PC-3 (cell line): ENCODE measurements at regions not wholly inside any gene's neighbourhood (a gene's known extent, or its start where the extent isn't known, plus 50 kb on each side); places are given as distances from the start of the nearest gene placed in this dataset.

Experiments
- ATAC-seq: fragments of 200-7000 bp; cut with Tn5 transposase; 2 replicates; pipeline ENCODE4 v1.9.1; 2020; ENCODE audit warnings: mild to moderate bottlenecking, moderate library complexity
- BruUV-seq: library from RNA; stranded (reverse); fragments of 400-500 nt; replicated peaks from 2 replicates; lab custom pipeline; 2021; lab: Mats Ljungman, UMichigan
- CTCF ChIA-PET: fragments of 300-600 bp; sonication (Branson Sonifier 250); formaldehyde crosslinking; loops from one replicate; lab custom pipeline; 2022; ENCODE audit warnings: antibody characterized with exemption; lab: Charles Lee
- POLR2A ChIA-PET: fragments of 300-600 bp; sonication (Branson Sonifier 250); formaldehyde crosslinking; loops from one replicate; lab custom pipeline; 2022; ENCODE audit warnings: antibody characterized with exemption; ENCODE audit not compliant: unreplicated experiment; lab: Charles Lee
- DNase-seq: peaks from one replicate; pipeline ENCODE4 v3.0.0-alpha.2; 2015
- H2AFZ ChIP-seq: fragments of 300-600 bp; sonication (generic); 2 replicates; pipeline ENCODE4 v1.6.0; 2016; ENCODE audit warnings: antibody characterized with exemption, low read length
- H3F3A ChIP-seq: fragments of 300-600 bp; sonication (generic); one replicate; pipeline ENCODE4 v1.6.0; 2017; ENCODE audit warnings: antibody characterized with exemption, low read length, control low read depth, mild to moderate bottlenecking; ENCODE audit not compliant: unreplicated experiment
- H3K27ac ChIP-seq: fragments of 300-600 bp; sonication (generic); 2 replicates; pipeline ENCODE4 v1.5.1; 2016; ENCODE audit warnings: mild to moderate bottlenecking, low read length
- H3K27me3 ChIP-seq: fragments of 300-600 bp; sonication (generic); 2 replicates; pipeline ENCODE4 v1.6.1; 2016; ENCODE audit warnings: low read length, mixed read lengths
- H3K36me3 ChIP-seq: fragments of 300-600 bp; sonication (generic); 2 replicates; pipeline ENCODE4 v1.6.1; 2016; ENCODE audit warnings: low read depth, mixed run types, low read length, mixed read lengths
- H3K4me1 ChIP-seq: fragments of 300-600 bp; sonication (generic); 2 replicates; pipeline ENCODE4 v1.5.1; 2016; ENCODE audit warnings: low read length; ENCODE audit not compliant: insufficient read depth
- H3K4me2 ChIP-seq: fragments of 300-600 bp; sonication (generic); 2 replicates; pipeline ENCODE4 v1.6.0; 2016; ENCODE audit warnings: low read length
- H3K4me3 ChIP-seq: fragments of 300-600 bp; sonication (generic); 2 replicates; pipeline ENCODE4 v1.5.1; 2016; ENCODE audit warnings: mild to moderate bottlenecking, low read length, mixed read lengths
- H3K79me2 ChIP-seq: fragments of 300-600 bp; sonication (generic); 2 replicates; pipeline ENCODE4 v1.6.1; 2017; ENCODE audit warnings: low read length, mixed read lengths
- H3K9ac ChIP-seq: fragments of 300-600 bp; sonication (generic); 2 replicates; pipeline ENCODE4 v1.6.0; 2016; ENCODE audit warnings: mild to moderate bottlenecking, low read length
- H3K9me2 ChIP-seq: fragments of 300-600 bp; sonication (generic); replicated peaks from 2 replicates; pipeline ENCODE4 v1.6.1; 2016; ENCODE audit warnings: mixed run types, low read length, mixed read lengths
- H3K9me3 ChIP-seq: fragments of 300-600 bp; sonication (generic); 2 replicates; pipeline ENCODE4 v1.6.1; 2016; ENCODE audit warnings: low read length, mixed read lengths
- H4K20me1 ChIP-seq: fragments of 300-600 bp; sonication (generic); 2 replicates; pipeline ENCODE4 v1.6.1; 2016; ENCODE audit warnings: low read length, mixed read lengths
- EZH2 ChIP-seq: fragments of 300-600 bp; sonication (generic); IDR thresholded peaks from one replicate; pipeline ENCODE4 v1.6.1; 2017; ENCODE audit warnings: antibody characterized with exemption, mild to moderate bottlenecking, low read length; ENCODE audit not compliant: unreplicated experiment
- EZH2phosphoT487 ChIP-seq: fragments of 300-600 bp; sonication (generic); IDR thresholded peaks from 2 replicates; pipeline ENCODE4 v1.6.1; 2018; ENCODE audit warnings: mild to moderate bottlenecking, antibody characterized with exemption, low read length, borderline replicate concordance
- intact Hi-C: fragments of 100-400 bp; cut with micrococcal nuclease; formaldehyde crosslinking; loops from 2 replicates; pipeline ENCODE4 v1.9.0; 2023
- TF ChIP-seq, protein P1 (sequence below): fragments of 300-600 bp; sonication (generic); conservative IDR thresholded peaks from 2 replicates; pipeline ENCODE4 v1.5.1; 2017; ENCODE audit warnings: antibody characterized with exemption, low read depth, mild to moderate bottlenecking, low read length

- Histone ChIP-seq H4K20me1 (no peaks in the 10 kb centered on the region), H3K4me3 (no peak overlapping the region), H3K27me3 (no peaks in the 10 kb centered on the region), H3K9ac (no peak overlapping the region), H3K79me2 (no peaks in the 10 kb centered on the region), H3K27ac (no peak overlapping the region), H2AFZ (no peak overlapping the region), H3K4me2 (no peak overlapping the region), H3K4me1 (peaks cover 9% of the 10 kb centered on the region), H3F3A (no peaks in the 10 kb centered on the region), H3K36me3 (no peaks in the 10 kb centered on the region), H3K9me3 (no peaks in the 10 kb centered on the region), H3K9me2 (no peaks in the 10 kb centered on the region)
- ATAC-seq (no peak), DNase-seq (no peak)
- intact Hi-C loops: no loop called here
- POLR2A ChIA-PET: no interaction called here
- BruUV-seq: no TSS peak
- TF ChIP-seq, protein P1, sequence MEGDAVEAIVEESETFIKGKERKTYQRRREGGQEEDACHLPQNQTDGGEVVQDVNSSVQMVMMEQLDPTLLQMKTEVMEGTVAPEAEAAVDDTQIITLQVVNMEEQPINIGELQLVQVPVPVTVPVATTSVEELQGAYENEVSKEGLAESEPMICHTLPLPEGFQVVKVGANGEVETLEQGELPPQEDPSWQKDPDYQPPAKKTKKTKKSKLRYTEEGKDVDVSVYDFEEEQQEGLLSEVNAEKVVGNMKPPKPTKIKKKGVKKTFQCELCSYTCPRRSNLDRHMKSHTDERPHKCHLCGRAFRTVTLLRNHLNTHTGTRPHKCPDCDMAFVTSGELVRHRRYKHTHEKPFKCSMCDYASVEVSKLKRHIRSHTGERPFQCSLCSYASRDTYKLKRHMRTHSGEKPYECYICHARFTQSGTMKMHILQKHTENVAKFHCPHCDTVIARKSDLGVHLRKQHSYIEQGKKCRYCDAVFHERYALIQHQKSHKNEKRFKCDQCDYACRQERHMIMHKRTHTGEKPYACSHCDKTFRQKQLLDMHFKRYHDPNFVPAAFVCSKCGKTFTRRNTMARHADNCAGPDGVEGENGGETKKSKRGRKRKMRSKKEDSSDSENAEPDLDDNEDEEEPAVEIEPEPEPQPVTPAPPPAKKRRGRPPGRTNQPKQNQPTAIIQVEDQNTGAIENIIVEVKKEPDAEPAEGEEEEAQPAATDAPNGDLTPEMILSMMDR: no peak
- TF ChIP-seq EZH2phosphoT487: no peak
- TF ChIP-seq EZH2: no peak
- CTCF ChIA-PET: no interaction called here
Observed at GRCh38 chr12:90226211-90226610, 517.6 kb upstream of the ATP2B1 start.

DNA sequence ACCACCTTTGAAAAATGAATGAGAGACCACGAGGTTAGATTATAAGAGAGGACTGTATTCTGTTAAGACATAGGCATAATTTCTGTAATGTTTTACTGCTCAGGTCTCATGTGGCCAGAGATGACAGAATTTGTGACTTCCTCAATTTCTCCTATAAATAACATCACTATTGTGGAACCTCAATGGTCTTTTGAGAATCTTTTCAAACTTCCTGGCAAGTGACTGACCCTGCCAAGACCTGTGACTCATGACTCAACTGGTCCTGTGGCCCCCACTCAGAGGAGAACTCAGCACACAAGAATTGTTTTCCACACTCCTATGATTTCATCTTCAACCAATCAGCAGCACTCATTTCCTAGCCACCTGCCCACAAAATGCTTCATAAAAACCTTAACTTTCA lies 508.2 kb upstream of the ATP2B1 start:
- ChIA-PET CTCF (no interaction called here), POLR2A (no interaction called here)
- no peaks in the 10 kb centered on the region for H3K9me2 ChIP-seq
- no peak overlapping the region for H3K4me3 ChIP-seq
- H3K9ac ChIP-seq: no peak overlapping the region
- DNase-seq (peak; percentile 65), ATAC-seq (0 out of 2 replicates have a peak, but pooled peaks have one; percentile 13)
- intact Hi-C loops: no loop called here
- H3K27me3 ChIP-seq: no peaks in the 10 kb centered on the region
- no peaks in the 10 kb centered on the region for H4K20me1 ChIP-seq
- no peaks in the 10 kb centered on the region for H3K79me2 ChIP-seq
- TF ChIP-seq EZH2 (no peak), EZH2phosphoT487 (no peak)
- TF ChIP-seq, protein P1: no peak
- no peaks in the 10 kb centered on the region for H3F3A ChIP-seq
- no TSS peak for BruUV-seq
- peaks cover 8% of the 10 kb centered on the region; the same call in 1 of the 2 replicates for H3K4me1 ChIP-seq
- no peak overlapping the region for H3K27ac ChIP-seq
- no peak overlapping the region for H3K4me2 ChIP-seq
- H2AFZ ChIP-seq: no peak overlapping the region
- H3K9me3 ChIP-seq: no peaks in the 10 kb centered on the region
- no peaks in the 10 kb centered on the region for H3K36me3 ChIP-seq

GRCh38 chr12:90216020-90216552 lies 507.4 kb upstream of the ATP2B1 start:
- H3K27ac ChIP-seq: no peak overlapping the region
- no peaks in the 10 kb centered on the region for H4K20me1 ChIP-seq
- H3K79me2 ChIP-seq: no peaks in the 10 kb centered on the region
- no peak overlapping the region for H2AFZ ChIP-seq
- DNase-seq (no peak), ATAC-seq (no peak)
- H3K9me2 ChIP-seq: no peaks in the 10 kb centered on the region
- H3K9ac ChIP-seq: no peak overlapping the region
- no peak for TF ChIP-seq EZH2
- TF ChIP-seq, protein P1: no peak
- TF ChIP-seq EZH2phosphoT487: no peak
- no peaks in the 10 kb centered on the region for H3K9me3 ChIP-seq
- ChIA-PET POLR2A (no interaction called here), CTCF (no interaction called here)
- no peaks in the 10 kb centered on the region for H3F3A ChIP-seq
- peaks cover 15% of the 10 kb centered on the region for H3K4me1 ChIP-seq
- H3K27me3 ChIP-seq: no peaks in the 10 kb centered on the region
- no peak overlapping the region for H3K4me3 ChIP-seq
- H3K4me2 ChIP-seq: no peak overlapping the region
- intact Hi-C loops: no loop called here
- no peaks in the 10 kb centered on the region for H3K36me3 ChIP-seq
- BruUV-seq: no TSS peak
